Body of pancreas (tissue), 4 donors: ENCODE measurements at regions not wholly inside any gene's neighbourhood (a gene's known extent, or its start where the extent isn't known, plus 50 kb on each side); places are given as distances from the start of the nearest gene placed in this dataset.

Experiments
- CTCF ChIP-seq, 7 experiments: fragments of 450-650 bp in 4 of 7; fragments of 200-600 bp in 3 of 7; sonication (generic) in 3 of 7; IDR thresholded peaks; one replicate each; pipeline ENCODE4 v1.5.1; 2016 to 2019; ENCODE audit warnings: antibody characterized with exemption in 7 of 7
- POLR2A ChIP-seq, 3 donors: fragments of 450-650 bp; IDR thresholded peaks; one replicate each; pipeline ENCODE4 v1.6.1; 2016; ENCODE audit warnings: antibody characterized with exemption in 3 of 3, mild to moderate bottlenecking in 2 of 3

DNA sequence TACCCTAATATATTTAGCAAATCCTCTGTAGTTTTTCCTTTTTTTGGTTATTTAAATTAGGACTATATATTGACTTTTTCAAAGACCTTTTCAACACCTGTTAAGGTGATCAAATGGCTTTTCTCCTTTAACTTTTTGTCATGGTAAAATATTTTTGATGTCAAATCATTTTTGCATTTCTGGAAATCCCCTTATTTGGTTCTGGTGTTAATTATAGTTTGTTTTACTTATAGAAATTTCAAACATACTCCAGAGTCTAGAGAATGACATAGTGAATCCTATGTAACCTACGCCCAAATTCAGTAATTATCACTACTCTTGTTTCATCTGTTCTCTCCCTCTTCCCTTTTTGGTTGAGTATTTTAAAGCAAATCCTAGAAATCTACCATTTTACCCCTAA lies 121.3 kb upstream of the TBL1XR1 start:
- no peak for TF ChIP-seq CTCF (IDR thresholded peaks at IDR 0.05)
- no peak for TF ChIP-seq POLR2A (IDR thresholded peaks at IDR 0.05)
